IPS-15b (cell line): ENCODE measurements at regions not wholly inside any gene's neighbourhood (a gene's known extent, or its start where the extent isn't known, plus 50 kb on each side); places are given as distances from the start of the nearest gene placed in this dataset.

Experiments used
- H3K27me3 ChIP-seq: one replicate; pipeline ENCODE4 v1.6.1; 2013; ENCODE audit warnings: low read length; ENCODE audit not compliant: control insufficient read depth, insufficient read depth
- H3K36me3 ChIP-seq: one replicate; pipeline ENCODE4 v1.6.1; 2013; ENCODE audit warnings: low read length; ENCODE audit not compliant: control insufficient read depth, insufficient read depth
- H3K4me1 ChIP-seq: one replicate; pipeline ENCODE4 v1.6.1; 2013; ENCODE audit warnings: mild to moderate bottlenecking, low read length; ENCODE audit not compliant: control insufficient read depth, insufficient read depth
- H3K4me3 ChIP-seq: one replicate; pipeline ENCODE4 v1.5.1; 2013; ENCODE audit warnings: low read depth, low read length
- H3K9ac ChIP-seq: one replicate; pipeline ENCODE4 v1.6.1; 2013; ENCODE audit warnings: low read depth, mild to moderate bottlenecking, low read length
- H3K9me3 ChIP-seq: one replicate; pipeline ENCODE4 v1.6.1; 2013; ENCODE audit warnings: mild to moderate bottlenecking, low read length; ENCODE audit not compliant: control insufficient read depth, insufficient read depth

GRCh38 chr14:41403360-41403759, 203.3 kb upstream of the LRFN5 start:
- Histone ChIP-seq H3K27me3 (peaks cover 2% of the 10 kb centered on the region), H3K9me3 (no peaks in the 10 kb centered on the region), H3K4me3 (peak overlapping the region; percentile 12), H3K9ac (no peak overlapping the region), H3K4me1 (peaks cover 13% of the 10 kb centered on the region), H3K36me3 (no peaks in the 10 kb centered on the region)

- Histone ChIP-seq H3K36me3 (no peaks in the 10 kb centered on the region), H3K4me3 (no peak overlapping the region), H3K27me3 (no peaks in the 10 kb centered on the region), H3K9me3 (no peaks in the 10 kb centered on the region), H3K4me1 (peaks cover 4% of the 10 kb centered on the region), H3K9ac (no peak overlapping the region)
Observed at GRCh38 chr14:41397926-41398325, 208.8 kb upstream of the LRFN5 start.

- Histone ChIP-seq H3K9me3 (no peaks in the 10 kb centered on the region), H3K4me1 (no peaks in the 10 kb centered on the region), H3K27me3 (no peaks in the 10 kb centered on the region), H3K36me3 (no peaks in the 10 kb centered on the region), H3K9ac (no peak overlapping the region), H3K4me3 (no peak overlapping the region)
Observed at GRCh38 chr14:41393512-41393911, 213.2 kb upstream of the LRFN5 start.

- Histone ChIP-seq H3K9ac (no peak overlapping the region), H3K4me1 (no peaks in the 10 kb centered on the region), H3K36me3 (no peaks in the 10 kb centered on the region), H3K4me3 (no peak overlapping the region), H3K27me3 (no peaks in the 10 kb centered on the region), H3K9me3 (no peaks in the 10 kb centered on the region)
Observed at GRCh38 chr14:41392226-41392625, 214.4 kb upstream of the LRFN5 start.

GRCh38 chr14:41389355-41389754, 217.3 kb upstream of the LRFN5 start:
- Histone ChIP-seq H3K9ac (no peak overlapping the region), H3K36me3 (no peaks in the 10 kb centered on the region), H3K9me3 (no peaks in the 10 kb centered on the region), H3K4me1 (no peaks in the 10 kb centered on the region), H3K4me3 (no peak overlapping the region), H3K27me3 (no peaks in the 10 kb centered on the region)

GRCh38 chr14:41385797-41386196, 220.9 kb upstream of the LRFN5 start:
- no peaks in the 10 kb centered on the region for H3K36me3 ChIP-seq

GRCh38 chr14:41380017-41380416, 226.7 kb upstream of the LRFN5 start:
- no peak overlapping the region for H3K9ac ChIP-seq
- no peaks in the 10 kb centered on the region for H3K27me3 ChIP-seq
- no peaks in the 10 kb centered on the region for H3K4me1 ChIP-seq
- H3K9me3 ChIP-seq: no peaks in the 10 kb centered on the region
- no peaks in the 10 kb centered on the region for H3K36me3 ChIP-seq
- no peak overlapping the region for H3K4me3 ChIP-seq

More at GRCh38 chr14:41385797-41386196, 220.9 kb upstream of the LRFN5 start:
- no peak overlapping the region for H3K4me3 ChIP-seq
- no peaks in the 10 kb centered on the region for H3K4me1 ChIP-seq
- H3K9ac ChIP-seq: no peak overlapping the region
- H3K9me3 ChIP-seq: no peaks in the 10 kb centered on the region
- no peaks in the 10 kb centered on the region for H3K27me3 ChIP-seq

GRCh38 chr14:41378526-41378925, 228.2 kb upstream of the LRFN5 start:
- Histone ChIP-seq H3K9me3 (no peaks in the 10 kb centered on the region), H3K4me1 (no peaks in the 10 kb centered on the region), H3K27me3 (no peaks in the 10 kb centered on the region), H3K36me3 (no peaks in the 10 kb centered on the region), H3K9ac (no peak overlapping the region), H3K4me3 (no peak overlapping the region)

GRCh38 chr14:41377932-41378331, 228.7 kb upstream of the LRFN5 start:
- Histone ChIP-seq H3K4me1 (no peaks in the 10 kb centered on the region), H3K36me3 (no peaks in the 10 kb centered on the region), H3K9me3 (no peaks in the 10 kb centered on the region), H3K27me3 (no peaks in the 10 kb centered on the region), H3K4me3 (no peak overlapping the region), H3K9ac (no peak overlapping the region)

- Histone ChIP-seq H3K4me1 (no peaks in the 10 kb centered on the region), H3K36me3 (no peaks in the 10 kb centered on the region), H3K9ac (no peak overlapping the region), H3K27me3 (no peaks in the 10 kb centered on the region), H3K4me3 (no peak overlapping the region), H3K9me3 (no peaks in the 10 kb centered on the region)
Observed at GRCh38 chr14:41374092-41374491, 232.6 kb upstream of the LRFN5 start.

GRCh38 chr14:41362139-41362538, 244.5 kb upstream of the LRFN5 start:
- no peaks in the 10 kb centered on the region for H3K9me3 ChIP-seq
- H3K27me3 ChIP-seq: no peaks in the 10 kb centered on the region
- no peaks in the 10 kb centered on the region for H3K4me1 ChIP-seq
- no peaks in the 10 kb centered on the region for H3K36me3 ChIP-seq
- no peak overlapping the region for H3K9ac ChIP-seq
- no peak overlapping the region for H3K4me3 ChIP-seq

- no peak overlapping the region for H3K4me3 ChIP-seq
- no peak overlapping the region for H3K9ac ChIP-seq
- no peaks in the 10 kb centered on the region for H3K9me3 ChIP-seq
- H3K27me3 ChIP-seq: no peaks in the 10 kb centered on the region
- H3K4me1 ChIP-seq: no peaks in the 10 kb centered on the region
- H3K36me3 ChIP-seq: no peaks in the 10 kb centered on the region
Observed at GRCh38 chr14:41360126-41360525, 246.6 kb upstream of the LRFN5 start.

GRCh38 chr14:41355866-41356265, 250.8 kb upstream of the LRFN5 start:
- Histone ChIP-seq H3K4me3 (no peak overlapping the region), H3K36me3 (no peaks in the 10 kb centered on the region), H3K9me3 (no peaks in the 10 kb centered on the region), H3K27me3 (no peaks in the 10 kb centered on the region), H3K9ac (no peak overlapping the region), H3K4me1 (no peaks in the 10 kb centered on the region)
